Activated CD8-positive, alpha-beta memory T cell treated with anti-CD3 and anti-CD28 coated beads, Interleukin-2, amount 50 U/mL, for 1 hour (primary cell): ENCODE measurements at regions not wholly inside any gene's neighbourhood (a gene's known extent, or its start where the extent isn't known, plus 50 kb on each side); places are given as distances from the start of the nearest gene placed in this dataset.
"Not testable (repeated sequence)": the region's sequence is repeated elsewhere in the genome, so short reads cannot be mapped to it uniquely, and the experiment has no call there.

ENCODE experiments used
- DNase-seq: peaks from one replicate; pipeline ENCODE4 v3.0.0-alpha.2; 2020; ENCODE audit errors: extremely low read depth

- DNase-seq, result no peak
These were observed 287.6 kb upstream of the HNRNPA3 start for GRCh38 chr2:176924909-176925534.

GRCh38 chr2:176926453-176926852, 286.1 kb upstream of the HNRNPA3 start:
- no peak for DNase-seq

- DNase-seq, result not testable (repeated sequence)
These were observed 283.2 kb upstream of the HNRNPA3 start for GRCh38 chr2:176929387-176929786.

- no peak for DNase-seq
These were observed 280.7 kb upstream of the HNRNPA3 start for GRCh38 chr2:176931588-176932563.

- no peak for DNase-seq
These were observed 278.5 kb upstream of the HNRNPA3 start for GRCh38 chr2:176934131-176934530.

GRCh38 chr2:176934869-176935415, 277.7 kb upstream of the HNRNPA3 start:
- DNase-seq, result no peak

GRCh38 chr2:176935543-176936102, 277.0 kb upstream of the HNRNPA3 start:
- no peak for DNase-seq

GRCh38 chr2:176936410-176936809, 276.2 kb upstream of the HNRNPA3 start:
- DNase-seq, result no peak

- no peak for DNase-seq
These were observed 267.6 kb upstream of the HNRNPA3 start for GRCh38 chr2:176944998-176945397.

GRCh38 chr2:176947754-176948153, 264.8 kb upstream of the HNRNPA3 start:
- DNase-seq, result no peak

GRCh38 chr2:176951218-176951617, 261.4 kb upstream of the HNRNPA3 start:
- DNase-seq, result not testable (repeated sequence)

GRCh38 chr2:176956791-176957190, 255.8 kb upstream of the HNRNPA3 start:
- DNase-seq, result no peak

- DNase-seq, result no peak
These were observed 253.0 kb upstream of the HNRNPA3 start for GRCh38 chr2:176959614-176960013.

- no peak for DNase-seq
These were observed 252.5 kb upstream of the HNRNPA3 start for GRCh38 chr2:176960061-176960460.

GRCh38 chr2:176960736-176961520, 251.7 kb upstream of the HNRNPA3 start:
- DNase-seq, result no peak

GRCh38 chr2:176961775-176962619, 250.6 kb upstream of the HNRNPA3 start:
- no peak for DNase-seq

GRCh38 chr2:176963568-176964287, 248.9 kb upstream of the HNRNPA3 start:
- DNase-seq, result no peak

- DNase-seq, result no peak
These were observed 244.6 kb upstream of the HNRNPA3 start for GRCh38 chr2:176967911-176968450.

GRCh38 chr2:176969642-176970359, 242.8 kb upstream of the HNRNPA3 start:
- DNase-seq, result no peak
